ENCODE measurements at regions not wholly inside any gene's neighbourhood (a gene's known extent, or its start where the extent isn't known, plus 50 kb on each side); places are given as distances from the start of the nearest gene placed in this dataset.

DNA sequence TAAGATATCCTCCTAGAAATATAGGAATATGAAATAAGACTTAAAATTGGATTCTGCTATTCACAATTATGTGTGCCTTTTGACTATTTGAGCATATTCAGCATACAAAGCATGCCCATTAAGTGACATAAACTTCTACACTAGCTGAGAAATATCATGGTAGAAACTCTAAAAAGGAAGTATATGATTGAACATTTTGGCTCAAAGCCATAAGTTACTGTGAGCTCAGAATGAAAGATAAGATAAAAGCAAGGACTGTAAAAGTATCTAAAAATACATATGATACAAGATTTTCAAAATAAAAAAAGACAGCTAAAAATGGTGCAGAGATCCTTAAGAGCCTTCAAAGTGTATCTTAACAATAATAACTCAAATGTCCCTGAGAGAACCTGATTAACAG lies 340.5 kb upstream of the SLC39A10 start:
- TF ChIP-seq, protein P1, sequence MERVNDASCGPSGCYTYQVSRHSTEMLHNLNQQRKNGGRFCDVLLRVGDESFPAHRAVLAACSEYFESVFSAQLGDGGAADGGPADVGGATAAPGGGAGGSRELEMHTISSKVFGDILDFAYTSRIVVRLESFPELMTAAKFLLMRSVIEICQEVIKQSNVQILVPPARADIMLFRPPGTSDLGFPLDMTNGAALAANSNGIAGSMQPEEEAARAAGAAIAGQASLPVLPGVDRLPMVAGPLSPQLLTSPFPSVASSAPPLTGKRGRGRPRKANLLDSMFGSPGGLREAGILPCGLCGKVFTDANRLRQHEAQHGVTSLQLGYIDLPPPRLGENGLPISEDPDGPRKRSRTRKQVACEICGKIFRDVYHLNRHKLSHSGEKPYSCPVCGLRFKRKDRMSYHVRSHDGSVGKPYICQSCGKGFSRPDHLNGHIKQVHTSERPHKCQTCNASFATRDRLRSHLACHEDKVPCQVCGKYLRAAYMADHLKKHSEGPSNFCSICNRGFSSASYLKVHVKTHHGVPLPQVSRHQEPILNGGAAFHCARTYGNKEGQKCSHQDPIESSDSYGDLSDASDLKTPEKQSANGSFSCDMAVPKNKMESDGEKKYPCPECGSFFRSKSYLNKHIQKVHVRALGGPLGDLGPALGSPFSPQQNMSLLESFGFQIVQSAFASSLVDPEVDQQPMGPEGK (tag by site-specific recombination; IDR thresholded peaks at IDR 0.05) = no peak
- TF ChIP-seq ZNF175 (tag by site-specific recombination; IDR thresholded peaks at IDR 0.05) = no peak
- TF ChIP-seq, protein P2, sequence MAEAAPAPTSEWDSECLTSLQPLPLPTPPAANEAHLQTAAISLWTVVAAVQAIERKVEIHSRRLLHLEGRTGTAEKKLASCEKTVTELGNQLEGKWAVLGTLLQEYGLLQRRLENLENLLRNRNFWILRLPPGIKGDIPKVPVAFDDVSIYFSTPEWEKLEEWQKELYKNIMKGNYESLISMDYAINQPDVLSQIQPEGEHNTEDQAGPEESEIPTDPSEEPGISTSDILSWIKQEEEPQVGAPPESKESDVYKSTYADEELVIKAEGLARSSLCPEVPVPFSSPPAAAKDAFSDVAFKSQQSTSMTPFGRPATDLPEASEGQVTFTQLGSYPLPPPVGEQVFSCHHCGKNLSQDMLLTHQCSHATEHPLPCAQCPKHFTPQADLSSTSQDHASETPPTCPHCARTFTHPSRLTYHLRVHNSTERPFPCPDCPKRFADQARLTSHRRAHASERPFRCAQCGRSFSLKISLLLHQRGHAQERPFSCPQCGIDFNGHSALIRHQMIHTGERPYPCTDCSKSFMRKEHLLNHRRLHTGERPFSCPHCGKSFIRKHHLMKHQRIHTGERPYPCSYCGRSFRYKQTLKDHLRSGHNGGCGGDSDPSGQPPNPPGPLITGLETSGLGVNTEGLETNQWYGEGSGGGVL (tag by site-specific recombination; IDR thresholded peaks at IDR 0.05) = no peak
- TF ChIP-seq, protein P3, sequence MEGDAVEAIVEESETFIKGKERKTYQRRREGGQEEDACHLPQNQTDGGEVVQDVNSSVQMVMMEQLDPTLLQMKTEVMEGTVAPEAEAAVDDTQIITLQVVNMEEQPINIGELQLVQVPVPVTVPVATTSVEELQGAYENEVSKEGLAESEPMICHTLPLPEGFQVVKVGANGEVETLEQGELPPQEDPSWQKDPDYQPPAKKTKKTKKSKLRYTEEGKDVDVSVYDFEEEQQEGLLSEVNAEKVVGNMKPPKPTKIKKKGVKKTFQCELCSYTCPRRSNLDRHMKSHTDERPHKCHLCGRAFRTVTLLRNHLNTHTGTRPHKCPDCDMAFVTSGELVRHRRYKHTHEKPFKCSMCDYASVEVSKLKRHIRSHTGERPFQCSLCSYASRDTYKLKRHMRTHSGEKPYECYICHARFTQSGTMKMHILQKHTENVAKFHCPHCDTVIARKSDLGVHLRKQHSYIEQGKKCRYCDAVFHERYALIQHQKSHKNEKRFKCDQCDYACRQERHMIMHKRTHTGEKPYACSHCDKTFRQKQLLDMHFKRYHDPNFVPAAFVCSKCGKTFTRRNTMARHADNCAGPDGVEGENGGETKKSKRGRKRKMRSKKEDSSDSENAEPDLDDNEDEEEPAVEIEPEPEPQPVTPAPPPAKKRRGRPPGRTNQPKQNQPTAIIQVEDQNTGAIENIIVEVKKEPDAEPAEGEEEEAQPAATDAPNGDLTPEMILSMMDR (tag by site-specific recombination; IDR thresholded peaks at IDR 0.05) = no peak
- no peak for TF ChIP-seq YY1 (tag by site-specific recombination; IDR thresholded peaks at IDR 0.05)
- TF ChIP-seq ZNF24 (tag by site-specific recombination; IDR thresholded peaks at IDR 0.05) = no peak
- no peak for TF ChIP-seq ZNF658 (tag by site-specific recombination; IDR thresholded peaks at IDR 0.05)
